Muscle of back (tissue), 3 donors: ENCODE measurements at regions not wholly inside any gene's neighbourhood (a gene's known extent, or its start where the extent isn't known, plus 50 kb on each side); places are given as distances from the start of the nearest gene placed in this dataset.
A peak's percentile ranks its signal among the peaks of the same experiment; 100 is the strongest.

Experiments
- DNase-seq, 3 donors: peaks; one replicate each; pipeline versions ENCODE4 v3.0.0 to v3.0.0-alpha.2; 2013

- DNase-seq: no peak
Measured at GRCh38 chr5:125203912-125204311, 457.5 kb upstream of the ZNF608 start.

- DNase-seq: no peak
Measured at GRCh38 chr5:125205601-125206225, 459.3 kb upstream of the ZNF608 start.

- DNase-seq: peak in 1 of 3 donors; percentile 66
Measured at GRCh38 chr5:125207856-125208255, 461.4 kb upstream of the ZNF608 start.

GRCh38 chr5:125209650-125210049 lies 463.2 kb upstream of the ZNF608 start:
- peak in 1 of 3 donors; percentile 63 for DNase-seq

GRCh38 chr5:125210242-125210947 lies 464.0 kb upstream of the ZNF608 start:
- DNase-seq: no peak

GRCh38 chr5:125214080-125214479 lies 467.6 kb upstream of the ZNF608 start:
- no peak for DNase-seq

GRCh38 chr5:125215593-125215992 lies 469.2 kb upstream of the ZNF608 start:
- no peak for DNase-seq

- DNase-seq: no peak
Measured at GRCh38 chr5:125219710-125220109, 473.3 kb upstream of the ZNF608 start.

- DNase-seq: no peak
Measured at GRCh38 chr5:125220284-125220683, 473.8 kb upstream of the ZNF608 start.

GRCh38 chr5:125222597-125223240 lies 476.3 kb upstream of the ZNF608 start:
- DNase-seq: no peak

GRCh38 chr5:125225424-125225823 lies 479.0 kb upstream of the ZNF608 start:
- no peak for DNase-seq

GRCh38 chr5:125226825-125227224 lies 480.4 kb upstream of the ZNF608 start:
- DNase-seq: no peak

GRCh38 chr5:125227333-125228095 lies 481.1 kb upstream of the ZNF608 start:
- no peak for DNase-seq

GRCh38 chr5:125228363-125229070 lies 482.1 kb upstream of the ZNF608 start:
- DNase-seq: no peak

GRCh38 chr5:125229556-125229955 lies 483.1 kb upstream of the ZNF608 start:
- DNase-seq: no peak

- peak; percentile 64 to 85 (median 78) for DNase-seq
Measured at GRCh38 chr5:125232779-125233230, 486.4 kb upstream of the ZNF608 start.

GRCh38 chr5:125233944-125234343 lies 487.5 kb upstream of the ZNF608 start:
- DNase-seq: no peak

GRCh38 chr5:125236007-125236406 lies 489.6 kb upstream of the ZNF608 start:
- DNase-seq: no peak

- DNase-seq: no peak
Measured at GRCh38 chr5:125236981-125237380, 490.5 kb upstream of the ZNF608 start.

- DNase-seq: no peak
Measured at GRCh38 chr5:125244531-125244930, 498.1 kb upstream of the ZNF608 start.

GRCh38 chr5:125245216-125245615 lies 498.8 kb upstream of the ZNF608 start:
- DNase-seq: no peak

GRCh38 chr5:125249400-125249799 lies 503.0 kb upstream of the ZNF608 start:
- no peak for DNase-seq
